GM21619 (cell line): ENCODE measurements at regions not wholly inside any gene's neighbourhood (a gene's known extent, or its start where the extent isn't known, plus 50 kb on each side); places are given as distances from the start of the nearest gene placed in this dataset.

ENCODE experiments used
- ATAC-seq: cut with Tn5 transposase; IDR thresholded peaks from one replicate; pipeline ENCODE4 v1.9.1; 2021; ENCODE audit not compliant: unreplicated experiment

- ATAC-seq: no peak
Observed at GRCh38 chr7:84502239-84502638, 307.6 kb upstream of the SEMA3A start.

- ATAC-seq: no peak
Observed at GRCh38 chr7:84497873-84498272, 303.3 kb upstream of the SEMA3A start.

GRCh38 chr7:84495128-84495527 is 300.5 kb upstream of the SEMA3A start:
- ATAC-seq: no peak

GRCh38 chr7:84492098-84493034 is 297.8 kb upstream of the SEMA3A start:
- ATAC-seq: no peak

GRCh38 chr7:84490661-84491060 is 296.1 kb upstream of the SEMA3A start:
- no peak for ATAC-seq

GRCh38 chr7:84484502-84485079 is 290.0 kb upstream of the SEMA3A start:
- ATAC-seq: no peak

- ATAC-seq: no peak
Observed at GRCh38 chr7:84482476-84482875, 287.9 kb upstream of the SEMA3A start.

GRCh38 chr7:84479059-84479458 is 284.5 kb upstream of the SEMA3A start:
- no peak for ATAC-seq

- ATAC-seq: no peak
Observed at GRCh38 chr7:84477786-84478478, 283.3 kb upstream of the SEMA3A start.

GRCh38 chr7:84474436-84474835 is 279.8 kb upstream of the SEMA3A start:
- no peak for ATAC-seq

GRCh38 chr7:84471576-84471975 is 277.0 kb upstream of the SEMA3A start:
- no peak for ATAC-seq

- no peak for ATAC-seq
Observed at GRCh38 chr7:84469034-84469433, 274.4 kb upstream of the SEMA3A start.

GRCh38 chr7:84462259-84462658 is 267.7 kb upstream of the SEMA3A start:
- ATAC-seq: no peak

- ATAC-seq: no peak
Observed at GRCh38 chr7:84461093-84461492, 266.5 kb upstream of the SEMA3A start.

GRCh38 chr7:84455788-84456187 is 261.2 kb upstream of the SEMA3A start:
- ATAC-seq: no peak

- no peak for ATAC-seq
Observed at GRCh38 chr7:84454174-84454959, 259.8 kb upstream of the SEMA3A start.

- no peak for ATAC-seq
Observed at GRCh38 chr7:84452618-84453017, 258.0 kb upstream of the SEMA3A start.

GRCh38 chr7:84450772-84451171 is 256.2 kb upstream of the SEMA3A start:
- ATAC-seq: no peak

GRCh38 chr7:84447636-84448293 is 253.2 kb upstream of the SEMA3A start:
- ATAC-seq: no peak

GRCh38 chr7:84446991-84447480 is 252.4 kb upstream of the SEMA3A start:
- no peak for ATAC-seq
